GM21576 (cell line): ENCODE measurements at regions not wholly inside any gene's neighbourhood (a gene's known extent, or its start where the extent isn't known, plus 50 kb on each side); places are given as distances from the start of the nearest gene placed in this dataset.

ENCODE experiments used
- ATAC-seq: cut with Tn5 transposase; IDR thresholded peaks from one replicate; pipeline ENCODE4 v1.9.1; 2021; ENCODE audit warnings: mild to moderate bottlenecking, moderate library complexity; ENCODE audit not compliant: unreplicated experiment

GRCh38 chr4:45795135-45795534, 328.7 kb downstream of the GABRG1 start:
- ATAC-seq, result no peak

DNA sequence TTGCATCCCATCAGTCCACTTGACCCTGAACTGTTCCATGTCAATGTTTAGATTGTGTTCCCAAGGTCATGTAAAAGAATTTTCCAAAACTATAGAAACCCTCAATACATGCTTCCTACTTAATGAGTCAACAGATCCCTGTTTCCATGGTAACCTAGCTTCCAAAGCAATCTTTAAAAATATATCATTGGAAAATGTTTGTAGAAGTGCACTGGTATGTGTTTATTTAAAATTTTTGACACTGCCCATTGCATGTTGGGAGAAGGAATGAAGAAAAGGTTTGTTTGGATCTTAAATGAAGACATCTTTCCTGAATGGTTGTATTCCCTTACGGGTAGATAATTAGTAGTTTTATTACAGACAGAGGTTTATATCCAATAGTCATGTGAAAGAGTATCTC, 345.3 kb downstream of the GABRG1 start:
- no peak for ATAC-seq

DNA sequence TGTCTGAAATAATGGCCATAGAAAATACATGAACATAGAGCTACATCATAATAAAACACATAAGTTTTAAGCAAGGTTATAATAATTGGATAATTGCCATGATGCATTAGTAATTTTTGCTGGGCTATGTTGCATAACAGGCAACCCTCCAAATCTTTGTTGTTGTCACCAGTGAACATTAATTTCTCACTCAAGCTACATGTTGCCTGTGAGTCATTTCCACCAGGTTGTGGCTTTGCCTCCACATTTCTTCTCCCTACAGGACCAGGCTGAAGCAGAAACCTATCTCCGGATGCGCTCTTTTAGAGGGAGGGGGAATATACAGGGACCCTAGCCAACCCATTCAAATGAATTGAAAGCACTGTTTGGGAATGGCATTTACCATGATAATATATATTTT, 347.7 kb downstream of the GABRG1 start:
- no peak for ATAC-seq

DNA sequence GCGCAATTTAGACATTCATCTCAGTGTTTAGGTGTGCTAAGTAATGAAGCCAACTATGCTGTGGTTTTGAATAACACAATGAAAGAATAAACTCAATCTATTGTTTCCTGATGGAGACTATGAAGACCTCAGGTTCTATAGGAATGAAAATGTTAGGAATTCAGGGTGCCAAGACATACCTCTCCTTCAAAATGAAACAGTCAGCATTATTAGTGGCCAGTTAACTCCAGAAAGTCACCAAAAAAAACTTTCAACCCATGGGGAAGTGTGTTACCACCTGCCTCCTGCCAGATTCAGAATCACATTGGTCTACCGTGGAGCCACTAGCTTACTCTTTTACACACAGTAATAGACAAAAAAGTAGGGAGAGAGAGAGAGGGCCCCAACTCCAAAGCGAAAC, 352.9 kb downstream of the GABRG1 start:
- no peak for ATAC-seq

DNA sequence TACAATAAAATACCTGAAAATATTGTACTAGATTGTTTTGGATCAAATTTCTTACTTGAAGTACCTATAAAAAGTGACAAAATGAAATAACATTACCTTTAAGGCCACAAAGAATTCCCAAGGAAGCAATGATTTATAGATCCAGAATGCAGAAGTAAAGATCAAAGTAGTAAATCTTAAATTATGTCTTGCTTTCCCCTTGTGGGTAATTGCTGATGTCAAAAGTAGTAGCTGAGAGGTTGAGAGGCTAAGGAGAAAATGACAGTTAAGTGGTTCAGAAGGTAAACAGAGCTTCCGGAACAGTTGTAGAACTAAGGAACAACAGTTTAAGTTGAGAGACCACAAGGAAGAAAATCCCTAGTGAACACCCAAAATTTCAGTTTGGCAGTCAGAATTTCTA, 358.3 kb downstream of the GABRG1 start:
- no peak for ATAC-seq

DNA sequence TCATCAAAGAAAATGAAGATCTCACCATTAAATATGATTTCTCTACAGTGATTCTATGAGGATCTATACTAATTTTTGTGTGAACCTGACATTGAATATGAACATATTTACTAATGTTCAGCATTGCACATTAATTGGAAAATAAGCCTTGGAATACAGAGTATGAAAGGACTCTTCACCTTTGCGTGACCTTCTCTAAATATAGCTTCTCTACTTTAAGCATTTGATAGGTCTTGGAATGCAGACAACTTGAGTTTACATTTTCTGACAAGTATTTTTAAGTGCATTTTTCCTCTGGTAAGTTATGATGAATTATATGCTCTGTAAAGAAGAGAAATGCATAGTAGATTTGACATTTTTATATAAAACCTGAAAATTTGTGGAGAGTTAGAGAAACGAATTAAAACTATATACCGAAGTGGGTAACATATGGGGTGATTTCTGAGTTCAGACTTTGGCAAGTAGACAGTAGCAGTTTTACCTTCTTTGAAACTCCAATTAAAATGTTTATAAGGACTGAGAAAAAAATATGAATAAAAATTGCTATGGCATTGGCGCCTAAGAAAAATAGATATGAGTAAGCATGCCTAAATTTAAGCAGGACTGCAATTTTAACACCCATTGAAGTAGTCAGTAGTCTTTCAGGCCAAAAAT, 371.9 kb downstream of the GABRG1 start:
- ATAC-seq, result no peak

DNA sequence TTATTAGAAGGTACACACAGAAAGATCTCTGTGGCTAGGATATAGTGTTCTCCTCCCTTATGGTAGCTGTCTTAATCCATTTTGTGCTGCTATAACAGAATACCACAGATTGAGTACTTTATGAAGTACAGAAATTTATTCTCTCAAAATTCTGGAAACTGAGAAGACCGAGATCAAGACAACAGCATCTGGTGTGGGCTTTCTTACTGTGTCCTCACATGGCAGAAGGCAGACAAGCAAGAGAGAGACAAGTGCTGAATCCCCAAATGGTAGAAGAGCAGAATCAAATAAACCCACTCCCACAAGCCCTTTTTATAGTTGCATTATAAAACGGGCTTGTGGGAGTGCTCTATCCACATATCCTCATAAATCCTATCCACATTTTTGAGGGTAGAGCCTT, 373.1 kb downstream of the GABRG1 start:
- no peak for ATAC-seq

DNA sequence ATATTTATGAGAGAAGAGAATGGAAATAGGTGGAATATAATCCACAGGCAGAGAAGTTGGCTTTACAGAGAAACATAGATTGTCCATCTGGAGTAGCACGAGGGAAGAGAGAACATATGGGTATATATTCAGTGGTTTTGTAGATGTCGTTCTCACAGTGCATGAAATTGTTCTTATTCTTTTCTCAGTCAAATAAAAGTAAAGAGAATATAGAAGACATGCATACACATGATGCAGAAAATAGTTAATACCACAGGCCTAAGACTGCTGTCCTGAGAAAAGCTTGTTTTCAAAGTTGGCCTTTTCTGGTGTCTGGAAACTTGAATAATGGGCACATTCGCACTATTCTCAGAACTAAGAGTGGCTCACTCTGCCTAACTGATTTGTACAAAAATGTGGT, 378.1 kb downstream of the GABRG1 start:
- ATAC-seq, result no peak

GRCh38 chr4:45741897-45742296, 382.0 kb downstream of the GABRG1 start:
- ATAC-seq, result no peak

- ATAC-seq, result no peak
Observed at GRCh38 chr4:45732161-45732560, 391.7 kb downstream of the GABRG1 start.

DNA sequence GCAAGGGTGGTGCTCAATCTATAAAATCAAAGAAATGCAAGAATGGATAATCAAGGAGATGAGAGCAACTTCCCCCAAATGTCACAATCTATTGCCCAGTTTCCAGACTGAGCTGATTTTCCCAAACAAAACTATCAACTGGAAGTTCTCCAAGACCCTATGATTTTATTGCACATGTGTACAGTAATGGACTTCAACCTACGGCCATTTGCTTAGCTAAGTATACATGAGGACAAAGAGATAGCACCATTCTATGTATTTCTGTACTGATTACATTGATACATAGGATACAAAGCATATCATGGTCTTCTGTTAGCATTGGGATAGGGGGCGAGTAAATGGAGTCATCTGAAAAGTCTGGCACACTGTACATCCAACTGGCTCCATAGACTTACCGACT, 407.8 kb downstream of the GABRG1 start:
- ATAC-seq, result no peak

DNA sequence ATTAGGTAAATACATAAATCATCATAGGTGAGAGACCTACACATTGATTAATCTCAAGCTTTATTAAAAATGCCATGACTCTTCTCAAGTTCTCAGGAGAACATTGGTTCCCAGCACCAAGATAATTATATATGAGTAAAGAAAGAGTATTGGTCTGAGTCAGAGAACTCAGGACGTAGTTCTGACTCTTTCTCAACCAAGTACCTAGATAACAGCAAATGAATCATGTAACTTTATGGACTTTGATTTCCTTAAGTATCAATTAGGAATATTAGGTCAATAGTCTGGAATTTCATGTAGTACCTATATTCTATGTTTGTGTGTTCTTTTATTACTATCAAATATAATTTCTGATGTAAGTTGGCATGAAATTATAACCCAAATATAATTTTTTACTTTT, 409.9 kb downstream of the GABRG1 start:
- ATAC-seq, result no peak

DNA sequence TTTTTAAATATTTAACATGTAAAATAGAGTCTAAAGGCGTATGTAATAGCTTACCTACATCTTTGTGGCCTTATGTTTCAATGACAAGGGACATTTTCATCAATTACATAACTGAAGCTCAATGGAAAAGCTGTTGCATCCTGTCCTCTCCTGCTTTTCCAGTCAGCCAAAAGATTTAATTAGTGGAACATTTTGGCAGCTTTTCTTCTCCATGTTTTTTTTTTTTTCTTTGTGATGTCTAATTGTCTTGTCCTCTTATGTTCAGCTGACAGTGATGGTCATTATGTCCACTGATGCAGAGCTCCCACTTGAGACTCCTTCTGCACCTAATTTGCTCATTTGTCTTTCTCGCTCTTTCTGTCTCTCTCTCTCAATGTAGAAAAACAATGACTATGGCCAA, 422.2 kb downstream of the GABRG1 start:
- no peak for ATAC-seq

DNA sequence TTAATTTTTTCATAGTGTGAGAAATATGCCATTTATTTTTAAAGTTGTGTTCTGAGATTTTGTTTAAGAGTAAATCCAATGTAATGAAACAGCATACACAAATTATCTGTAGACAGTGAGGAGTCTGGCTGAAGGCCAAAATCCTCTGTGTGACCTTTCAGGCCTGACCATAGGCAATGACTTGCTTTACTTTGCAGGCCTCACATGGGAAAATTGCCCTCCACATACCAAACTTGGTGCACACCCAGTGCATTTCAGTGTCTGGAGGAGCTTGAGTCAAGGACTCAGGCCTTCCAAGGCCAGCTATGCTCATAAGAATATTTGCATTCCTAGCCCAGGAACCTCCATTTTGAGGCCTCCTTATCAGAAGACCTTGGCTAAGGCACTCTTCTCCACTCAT, 430.1 kb downstream of the GABRG1 start:
- ATAC-seq, result no peak

GRCh38 chr4:45692131-45692735, 431.6 kb downstream of the GABRG1 start:
- no peak for ATAC-seq

DNA sequence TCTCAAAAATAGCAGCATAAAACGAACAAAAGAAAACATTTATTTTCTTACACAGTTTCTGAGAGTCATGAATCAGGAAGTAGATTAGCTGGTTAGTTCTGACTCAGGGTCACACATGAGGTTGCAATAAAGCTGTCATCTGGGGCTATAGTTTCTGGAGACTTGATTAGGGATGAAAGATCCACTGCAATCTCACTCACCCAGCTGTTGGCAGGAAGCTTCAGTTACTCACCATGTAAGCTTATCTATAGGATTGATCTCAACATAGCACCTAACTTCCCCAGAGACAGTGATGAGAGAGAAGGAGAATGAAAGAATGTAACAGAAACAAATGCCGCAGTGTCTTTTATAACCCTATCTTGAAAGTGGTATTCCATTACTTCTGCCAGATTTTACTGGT, 435.5 kb downstream of the GABRG1 start:
- ATAC-seq, result no peak

GRCh38 chr4:45679411-45679810, 444.4 kb downstream of the GABRG1 start:
- no peak for ATAC-seq

- no peak for ATAC-seq
Observed at GRCh38 chr4:45668128-45668527, 455.7 kb downstream of the GABRG1 start.

DNA sequence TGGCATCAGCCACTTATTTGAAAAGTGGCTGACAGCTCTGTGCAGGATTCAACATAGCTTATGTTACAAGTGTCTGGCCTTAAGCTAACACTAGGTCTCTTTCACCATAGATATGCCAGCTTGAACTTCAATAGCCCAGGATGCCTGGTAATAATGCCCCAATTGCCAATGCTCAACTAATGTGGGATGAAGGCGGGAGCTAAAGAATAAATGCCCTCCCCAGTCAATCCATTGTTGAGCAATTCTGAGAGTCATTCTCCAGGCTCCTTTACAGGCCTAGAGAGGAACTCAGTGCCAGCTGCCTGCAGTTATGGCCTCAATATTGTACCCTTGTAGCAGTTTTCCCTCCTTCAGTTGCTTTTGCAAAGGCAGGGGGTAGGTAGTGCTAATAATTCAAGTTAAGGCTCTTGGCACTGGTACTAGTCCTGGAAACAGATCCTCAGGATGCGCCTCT, 460.2 kb downstream of the GABRG1 start:
- no peak for ATAC-seq

GRCh38 chr4:45663003-45663402, 460.9 kb downstream of the GABRG1 start:
- no peak for ATAC-seq

DNA sequence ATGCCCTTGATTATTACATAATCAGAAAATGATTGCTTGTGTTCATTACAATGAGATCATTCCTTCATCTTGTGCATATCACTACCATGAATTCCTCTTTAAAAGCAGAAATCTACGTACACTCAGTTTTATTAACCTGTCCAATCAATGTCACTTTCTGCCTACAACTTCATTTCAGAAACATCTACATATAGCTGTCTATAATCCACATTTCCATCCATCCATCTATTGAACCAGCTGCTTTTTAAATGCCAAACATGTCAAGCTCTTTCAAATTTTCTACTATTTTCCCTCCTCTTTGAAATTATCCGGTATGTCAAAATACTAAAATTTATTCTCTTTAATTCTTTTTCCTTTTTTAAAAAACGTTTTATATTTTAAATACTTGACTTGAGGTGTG, 462.0 kb downstream of the GABRG1 start:
- no peak for ATAC-seq

- ATAC-seq, result no peak
Observed at GRCh38 chr4:45650545-45650944, 473.3 kb downstream of the GABRG1 start.

- ATAC-seq, result no peak
Observed at GRCh38 chr4:45648846-45649245, 475.0 kb downstream of the GABRG1 start.
